Mesodermal cell (in vitro differentiated cells): ENCODE measurements at regions not wholly inside any gene's neighbourhood (a gene's known extent, or its start where the extent isn't known, plus 50 kb on each side); places are given as distances from the start of the nearest gene placed in this dataset.
"Not testable (repeated sequence)": the region's sequence is repeated elsewhere in the genome, so short reads cannot be mapped to it uniquely, and the experiment has no call there.

Source experiments
- H3K27ac ChIP-seq: 2 replicates; pipeline ENCODE4 v1.7.0; 2013; ENCODE audit warnings: mild to moderate bottlenecking, low read depth, low read length, moderate library complexity; ENCODE audit not compliant: severe bottlenecking
- H3K36me3 ChIP-seq: 2 replicates; pipeline ENCODE4 v1.7.1; 2013; ENCODE audit warnings: mild to moderate bottlenecking, low read length, moderate library complexity; ENCODE audit not compliant: control insufficient read depth, insufficient read depth
- H3K4me1 ChIP-seq: one replicate; pipeline ENCODE4 v1.7.1; 2013; ENCODE audit warnings: mild to moderate bottlenecking, low read length; ENCODE audit not compliant: insufficient read depth, control insufficient read depth, poor library complexity, severe bottlenecking
- H3K4me3 ChIP-seq: 2 replicates; pipeline ENCODE4 v1.7.0; 2013; ENCODE audit warnings: low read length, control low read depth, mild to moderate bottlenecking; ENCODE audit not compliant: insufficient read depth, poor library complexity, severe bottlenecking; ENCODE audit errors: extremely low read depth
- H3K9me3 ChIP-seq: 2 replicates; pipeline ENCODE4 v1.7.1; 2013; ENCODE audit warnings: mild to moderate bottlenecking, low read length, moderate library complexity; ENCODE audit not compliant: control insufficient read depth
- WGBS, 2 experiments: methylation state at CpG; one replicate each; pipeline ENCODE4 v1.1.5; 2013; ENCODE audit warnings: missing lambda C conversion rate in 2 of 2; ENCODE audit not compliant: insufficient coverage in 2 of 2; 5-methylcytosine and 5-hydroxymethylcytosine counted together

DNA sequence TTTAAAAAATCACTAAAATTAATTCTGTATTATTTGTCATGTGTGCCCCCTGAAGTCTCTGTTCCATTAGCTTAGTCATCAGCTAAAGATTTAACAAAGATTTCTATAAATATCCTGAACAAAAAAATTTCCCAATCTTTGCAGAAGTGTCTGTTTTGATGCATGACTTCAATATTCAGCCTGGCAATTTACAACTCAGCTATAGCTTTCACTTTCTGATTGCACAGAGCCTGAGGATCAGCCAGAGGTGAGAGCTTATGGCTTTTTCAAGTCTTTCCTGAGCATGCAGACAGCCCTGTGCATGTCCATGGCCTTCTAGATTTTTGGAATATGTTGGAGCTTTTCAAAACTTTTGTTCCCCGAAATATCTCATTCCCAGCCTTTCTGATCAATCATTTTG, 420.1 kb downstream of the ZNF674 start:
- Histone ChIP-seq H3K27ac (no peak overlapping the region), H3K36me3 (no peaks in the 10 kb centered on the region), H3K4me3 (no peak overlapping the region), H3K4me1 (no peaks in the 10 kb centered on the region), H3K9me3 (no peaks in the 10 kb centered on the region)
- no CpG with 5 or more reads among the region's 1 CpG for WGBS, 2 experiments

DNA sequence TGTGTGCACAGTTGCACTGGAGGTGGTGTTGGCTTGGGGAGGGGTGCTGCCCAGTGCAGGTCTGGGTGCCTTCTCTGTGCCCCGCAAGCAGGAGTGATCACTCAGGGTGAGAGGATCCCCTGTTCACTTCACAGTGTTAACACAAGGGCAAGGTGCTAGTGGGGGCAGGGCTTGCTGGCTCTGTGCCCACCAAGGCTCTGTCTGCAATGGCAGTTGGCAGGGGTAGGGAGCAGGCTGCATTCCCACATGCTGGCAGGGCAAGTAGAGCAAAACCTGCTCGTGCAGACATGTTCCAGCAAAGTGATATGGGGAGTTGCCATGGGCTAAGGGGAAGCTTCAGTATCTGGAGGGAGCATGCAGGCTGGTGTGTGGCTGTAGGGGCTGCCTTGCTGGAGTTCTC, 428.0 kb downstream of the ZNF674 start:
- WGBS, 2 experiments, result no CpG with 5 or more reads among the region's 2 CpGs
- no peak overlapping the region for H3K27ac ChIP-seq
- H3K36me3 ChIP-seq, result no peaks in the 10 kb centered on the region
- H3K4me1 ChIP-seq, result no peaks in the 10 kb centered on the region
- no peak overlapping the region for H3K4me3 ChIP-seq
- no peaks in the 10 kb centered on the region for H3K9me3 ChIP-seq

DNA sequence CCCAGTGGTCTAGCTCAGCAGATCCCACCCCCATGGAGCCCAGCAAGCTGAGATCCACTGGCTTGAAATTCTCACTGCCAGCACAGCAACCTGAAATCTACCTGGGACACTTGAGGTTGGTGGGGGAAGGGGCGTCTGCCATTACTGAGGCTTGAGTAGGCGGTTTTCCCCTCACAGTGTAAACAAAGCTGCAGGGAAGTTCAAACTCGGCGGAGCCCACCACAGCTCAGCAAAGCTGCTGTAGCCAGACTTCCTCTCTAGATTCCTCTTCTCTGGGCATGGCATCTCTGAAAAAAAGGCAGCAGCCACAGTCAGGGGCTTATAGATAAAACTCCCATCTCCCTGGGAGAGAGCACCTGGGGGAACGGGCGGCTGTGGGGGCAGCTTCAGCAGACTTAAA, 457.9 kb downstream of the ZNF674 start:
- H3K36me3 ChIP-seq, H3K4me3 ChIP-seq, H3K9me3 ChIP-seq, H3K27ac ChIP-seq, H3K4me1 ChIP-seq: not testable (repeated sequence)
- WGBS, 2 experiments, result 88% methylated on average over 4 of the region's 6 CpGs; no CpG with 5 or more reads in 1 of the 2 experiments

DNA sequence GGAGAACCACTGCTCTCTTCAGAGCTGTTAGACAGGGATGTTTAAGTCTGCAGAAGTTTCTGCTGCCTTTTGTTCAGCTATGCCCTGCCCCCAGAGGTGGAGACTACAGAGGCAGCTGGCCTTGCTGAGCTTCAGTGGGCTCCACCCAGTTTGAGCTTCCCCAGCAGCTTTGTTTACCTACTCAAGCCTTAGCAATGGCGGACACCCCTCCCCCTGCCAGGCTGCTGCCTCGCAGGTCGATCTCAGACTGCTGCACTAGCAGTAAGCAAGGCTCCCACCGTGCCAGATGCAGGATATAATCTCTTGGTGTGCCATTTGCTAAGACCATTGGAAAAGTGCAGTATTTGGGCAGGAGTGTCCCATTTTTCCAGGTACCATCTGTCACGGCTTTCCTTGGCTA, 465.1 kb downstream of the ZNF674 start:
- WGBS, 2 experiments, result 100% methylated on average over 1 of the region's 5 CpGs; no CpG with 5 or more reads in 1 of the 2 experiments
- H3K27ac ChIP-seq, H3K4me3 ChIP-seq, H3K36me3 ChIP-seq, H3K4me1 ChIP-seq, H3K9me3 ChIP-seq: not testable (repeated sequence)

DNA sequence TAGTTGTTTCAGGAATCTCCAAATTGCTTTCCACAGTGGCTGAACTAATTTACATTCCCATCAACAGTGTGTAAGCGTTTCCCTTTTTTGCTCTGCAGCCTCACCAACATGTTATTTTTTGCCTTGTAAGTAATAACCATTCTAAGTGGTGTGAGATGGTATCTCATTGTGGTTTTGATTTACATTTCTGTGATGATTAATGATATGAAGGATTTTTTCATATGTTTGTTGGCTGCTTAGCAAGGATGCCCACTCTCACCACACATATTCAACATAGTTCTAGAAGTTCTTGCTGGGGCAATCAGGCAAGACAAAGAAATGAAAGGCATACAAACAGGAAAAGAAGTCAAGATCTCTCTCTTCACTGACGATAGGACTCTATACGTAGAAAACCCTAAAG, 472.4 kb downstream of the ZNF674 start:
- no CpG with 5 or more reads among the region's 3 CpGs for WGBS, 2 experiments
- Histone ChIP-seq H3K4me3 (no peak overlapping the region), H3K4me1 (no peaks in the 10 kb centered on the region), H3K9me3 (no peaks in the 10 kb centered on the region), H3K27ac (no peak overlapping the region), H3K36me3 (no peaks in the 10 kb centered on the region)

DNA sequence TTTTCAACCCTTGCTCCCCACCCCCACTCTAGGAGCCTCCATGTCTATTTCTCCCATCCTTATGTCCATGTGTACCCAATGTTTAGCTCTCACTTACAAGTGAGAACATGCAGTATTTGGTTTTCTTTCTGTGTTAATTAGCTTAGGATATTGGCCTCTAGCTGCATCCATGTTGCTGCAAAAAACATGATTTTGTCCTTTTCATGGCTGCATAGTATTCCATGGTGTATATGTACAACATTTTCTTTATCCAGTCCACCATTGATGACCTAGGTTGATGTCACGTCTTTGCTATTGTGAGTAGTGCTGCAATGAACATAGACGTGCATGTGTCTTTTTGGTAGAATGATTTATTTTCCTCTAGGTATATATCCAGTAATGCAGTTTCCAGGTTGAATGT, 472.8 kb downstream of the ZNF674 start:
- no CpG with 5 or more reads among the region's 2 CpGs for WGBS, 2 experiments
- Histone ChIP-seq H3K4me3 (no peak overlapping the region), H3K9me3 (no peaks in the 10 kb centered on the region), H3K27ac (no peak overlapping the region), H3K4me1 (no peaks in the 10 kb centered on the region), H3K36me3 (no peaks in the 10 kb centered on the region)

DNA sequence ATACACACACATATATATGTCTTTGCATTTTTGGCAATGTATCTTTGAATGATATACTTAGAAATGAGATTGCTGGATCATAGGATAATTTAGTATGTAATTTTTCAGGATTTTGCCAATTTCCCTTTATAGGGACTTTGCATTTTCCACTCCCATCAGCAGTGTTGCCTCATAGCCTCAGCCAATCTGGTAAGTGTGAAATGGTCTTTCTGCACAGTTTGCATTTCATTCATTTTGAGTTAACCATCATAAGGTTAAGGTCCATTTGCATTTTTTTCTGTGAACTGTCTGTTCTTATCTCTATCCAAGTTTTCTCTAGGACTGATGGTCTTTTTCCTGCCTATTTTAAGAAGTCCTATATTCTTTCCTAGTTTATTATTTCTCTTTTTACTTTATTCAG, 474.8 kb downstream of the ZNF674 start:
- Histone ChIP-seq H3K36me3 (no peaks in the 10 kb centered on the region), H3K4me3 (no peak overlapping the region), H3K4me1 (no peaks in the 10 kb centered on the region), H3K9me3 (no peaks in the 10 kb centered on the region), H3K27ac (no peak overlapping the region)

DNA sequence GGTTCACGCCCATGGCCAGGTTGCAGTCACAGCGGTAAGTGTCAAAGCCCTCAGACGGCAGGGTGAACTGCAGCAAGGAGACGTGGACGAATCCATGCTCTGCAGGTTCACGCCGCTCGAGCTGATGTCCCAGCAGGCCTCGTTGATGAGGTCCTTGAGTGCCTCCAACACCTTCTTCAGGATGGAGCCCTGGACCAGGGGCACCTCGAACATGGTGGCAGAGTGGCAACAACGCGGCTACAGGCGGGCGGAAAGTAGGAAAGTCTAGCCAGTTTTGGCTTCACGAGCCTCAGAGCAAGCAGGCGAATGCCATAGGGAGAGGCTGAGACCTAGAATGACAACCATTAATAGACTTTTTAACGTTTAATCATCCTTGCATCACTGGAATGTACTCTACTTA, 485.9 kb downstream of the ZNF674 start:
- no peak overlapping the region for H3K4me3 ChIP-seq
- H3K27ac ChIP-seq, result no peak overlapping the region
- WGBS, 2 experiments, result 97 to 98% methylated on average over 5 to 6 of the region's 17 CpGs
- no peaks in the 10 kb centered on the region for H3K36me3 ChIP-seq
- no peaks in the 10 kb centered on the region for H3K9me3 ChIP-seq
- no peaks in the 10 kb centered on the region for H3K4me1 ChIP-seq

DNA sequence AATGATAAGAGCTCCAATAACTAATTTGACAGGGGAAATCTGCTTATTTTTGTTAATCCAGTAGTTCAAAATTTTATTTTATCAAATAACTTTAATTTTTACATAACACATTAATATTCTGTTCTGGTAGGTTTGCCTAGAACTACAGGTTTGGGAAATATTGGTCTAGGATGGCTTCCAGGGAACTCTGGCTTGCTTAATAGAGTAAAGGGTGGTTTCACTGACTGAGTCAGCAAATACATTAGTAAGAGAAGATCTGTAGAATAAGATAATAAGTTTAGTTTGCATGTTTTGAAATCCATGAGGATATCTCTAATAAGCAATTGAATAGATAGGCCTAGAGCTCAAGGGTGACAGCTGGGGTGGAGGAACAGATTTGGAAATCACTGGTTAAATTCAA, 500.7 kb downstream of the ZNF674 start:
- Histone ChIP-seq H3K27ac (no peak overlapping the region), H3K9me3 (no peaks in the 10 kb centered on the region)

DNA sequence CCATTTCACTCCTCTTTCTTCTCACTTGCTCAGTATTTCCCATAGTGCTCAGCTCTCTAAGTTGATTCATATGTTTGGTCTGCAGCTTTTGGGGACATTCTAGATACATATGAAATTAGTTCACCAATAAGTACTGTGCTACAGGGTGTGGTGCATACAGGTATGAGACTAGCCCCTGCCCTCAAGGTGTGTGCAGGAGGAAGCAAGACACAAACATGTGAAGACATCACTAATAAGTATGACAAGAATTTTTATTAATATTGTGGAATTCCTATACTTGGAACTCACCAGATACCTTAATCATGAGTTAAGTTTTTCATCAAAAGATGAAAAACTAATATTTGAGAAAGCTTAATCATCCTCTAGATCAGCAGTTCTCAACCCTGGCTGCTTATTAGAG, 505.2 kb downstream of the ZNF674 start:
- Histone ChIP-seq H3K4me3 (no peak overlapping the region), H3K27ac (no peak overlapping the region), H3K36me3 (no peaks in the 10 kb centered on the region), H3K4me1 (no peaks in the 10 kb centered on the region), H3K9me3 (no peaks in the 10 kb centered on the region)

More for the DNA sequence above, 500.7 kb downstream of the ZNF674 start:
- no peaks in the 10 kb centered on the region for H3K4me1 ChIP-seq
- H3K36me3 ChIP-seq, result no peaks in the 10 kb centered on the region
- no peak overlapping the region for H3K4me3 ChIP-seq

DNA sequence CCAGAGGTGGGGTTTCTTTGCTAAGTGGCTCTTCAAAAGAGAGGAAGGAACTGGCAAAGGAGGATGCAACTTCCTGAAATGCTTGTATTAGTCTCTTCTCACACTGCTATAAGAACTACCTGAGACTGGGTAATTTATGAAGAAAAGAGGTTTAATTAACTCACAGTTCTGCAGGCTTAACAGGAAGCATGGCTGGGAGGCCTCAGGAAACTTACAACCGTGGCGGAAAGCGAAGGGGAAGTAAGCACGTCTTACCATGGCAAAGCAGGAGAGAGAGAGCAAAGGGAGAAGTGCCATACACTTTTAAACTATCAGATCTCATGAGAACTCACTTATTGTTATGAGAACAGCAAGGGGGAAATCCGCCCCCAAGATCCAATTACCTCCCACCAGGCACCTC, 505.7 kb downstream of the ZNF674 start:
- no CpG with 5 or more reads among the region's 5 CpGs for WGBS, 2 experiments

DNA sequence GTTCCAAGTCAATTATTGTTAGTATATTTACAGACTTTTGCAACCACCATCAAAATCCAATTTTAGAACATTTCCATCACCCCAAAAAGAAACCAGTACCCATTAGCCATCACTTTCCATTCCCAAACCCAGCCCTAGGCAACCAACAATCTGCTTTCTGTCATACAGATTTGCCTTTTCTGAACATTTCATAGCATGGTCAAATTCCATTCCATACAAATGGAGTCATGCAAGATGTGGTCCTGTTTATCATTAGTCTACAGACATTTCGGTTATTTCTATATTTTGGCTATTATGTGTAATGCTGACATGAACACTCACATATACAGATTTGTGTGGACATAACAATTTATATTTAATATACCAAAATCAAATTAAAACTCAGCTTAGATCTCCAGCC, 508.7 kb downstream of the ZNF674 start:
- Histone ChIP-seq H3K9me3 (no peaks in the 10 kb centered on the region), H3K36me3 (no peaks in the 10 kb centered on the region), H3K27ac (no peak overlapping the region), H3K4me3 (no peak overlapping the region), H3K4me1 (no peaks in the 10 kb centered on the region)
- no CpG with 5 or more reads among the region's 1 CpG for WGBS, 2 experiments

More for the DNA sequence above, 505.7 kb downstream of the ZNF674 start:
- H3K4me1 ChIP-seq, result no peaks in the 10 kb centered on the region
- no peaks in the 10 kb centered on the region for H3K9me3 ChIP-seq
- no peaks in the 10 kb centered on the region for H3K36me3 ChIP-seq
- H3K4me3 ChIP-seq, result no peak overlapping the region
- H3K27ac ChIP-seq, result no peak overlapping the region
